DMS79 (cell line): ENCODE measurements at regions not wholly inside any gene's neighbourhood (a gene's known extent, or its start where the extent isn't known, plus 50 kb on each side); places are given as distances from the start of the nearest gene placed in this dataset.

Experiments
- DNase-seq: peaks from one replicate; lab custom pipeline; 2025; lab: John Stamatoyannopoulos, UW

DNA sequence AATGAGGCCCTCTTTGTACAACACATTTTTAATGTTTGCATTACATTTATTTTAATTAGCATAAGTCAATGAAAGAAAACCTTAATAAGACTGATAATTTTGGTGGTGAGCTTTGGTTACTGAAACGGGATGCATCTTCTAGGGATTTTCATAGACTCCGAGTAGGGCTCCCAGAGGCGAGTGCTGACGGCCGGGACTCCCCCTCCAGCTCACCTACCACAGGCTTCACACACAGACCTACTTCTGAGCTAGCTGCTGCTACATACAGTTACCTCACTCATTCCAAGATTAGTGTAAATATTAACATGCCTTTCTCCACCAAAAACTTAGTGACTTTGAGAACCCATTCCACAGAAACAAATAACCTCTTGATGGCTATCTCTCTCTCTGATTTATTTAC, 271.1 kb downstream of the GALR1 start:
- DNase-seq, result no peak

DNA sequence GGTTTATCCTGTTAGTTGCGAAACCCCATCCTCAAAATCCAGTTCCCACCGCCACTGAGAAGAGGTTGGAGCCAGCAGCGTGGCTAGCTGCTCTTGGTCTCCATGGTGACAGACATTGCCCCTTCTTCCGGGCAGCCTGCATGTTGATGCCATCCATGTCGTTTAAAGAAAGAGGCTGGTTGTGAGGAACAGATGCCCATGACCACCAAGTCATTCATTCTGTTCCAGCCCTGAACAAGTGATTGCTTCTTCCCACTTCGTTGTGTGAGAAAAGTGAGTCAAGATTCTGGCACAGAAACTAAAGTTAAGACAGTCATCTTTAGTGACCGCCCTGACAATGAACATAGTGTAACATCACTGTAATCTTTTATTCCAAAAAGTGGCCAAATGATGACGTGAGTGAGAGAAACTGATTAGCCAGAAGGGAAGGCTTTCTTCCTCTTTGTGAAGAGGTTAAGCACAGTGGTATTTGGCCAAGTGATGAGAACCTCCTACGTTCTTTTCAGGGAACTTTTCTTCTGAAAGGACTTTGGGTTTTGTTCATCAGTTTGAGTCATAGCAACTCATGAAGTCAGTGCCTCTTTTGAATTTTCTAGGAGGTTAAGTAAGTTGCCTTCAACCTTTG, 272.5 kb downstream of the GALR1 start:
- DNase-seq, result no peak

DNA sequence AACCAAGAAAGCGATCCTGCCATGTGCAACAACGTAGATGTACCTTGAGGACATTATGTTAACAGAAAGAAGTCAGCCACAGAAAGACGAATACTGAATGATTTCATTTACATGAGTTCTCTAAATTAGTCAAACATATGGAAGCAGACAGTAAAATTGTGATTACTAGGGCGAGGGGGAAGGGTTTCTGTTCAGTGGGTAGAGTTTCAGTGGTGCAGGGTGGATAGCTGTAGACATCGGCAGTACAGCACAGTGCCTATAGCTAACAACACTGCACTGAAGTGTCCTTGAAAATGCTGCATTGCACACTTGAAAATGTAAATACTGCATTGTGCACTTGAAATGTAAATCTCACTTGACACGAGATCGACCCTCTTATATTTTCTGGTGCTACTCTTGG, 275.3 kb downstream of the GALR1 start:
- DNase-seq, result no peak

DNA sequence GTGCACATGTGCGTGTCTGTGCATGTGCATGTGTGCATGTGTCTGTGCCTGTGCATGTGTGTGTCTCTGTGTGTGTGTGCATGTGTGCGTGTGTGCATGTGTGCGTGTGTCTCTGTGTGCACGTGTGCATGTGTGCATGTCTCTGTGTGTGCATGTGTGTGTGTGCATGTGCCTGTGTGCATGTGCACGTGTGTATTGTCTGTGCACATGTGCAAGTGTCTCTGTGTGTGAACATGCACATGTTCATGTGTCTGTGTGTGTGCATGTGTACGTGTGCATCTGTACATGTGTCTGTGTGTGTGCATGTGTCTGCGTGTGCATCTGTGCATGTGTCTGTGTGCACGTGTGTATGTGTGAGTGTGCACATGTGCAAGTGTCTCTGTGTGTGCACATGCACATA, 277.3 kb downstream of the GALR1 start:
- DNase-seq, result no peak

DNA sequence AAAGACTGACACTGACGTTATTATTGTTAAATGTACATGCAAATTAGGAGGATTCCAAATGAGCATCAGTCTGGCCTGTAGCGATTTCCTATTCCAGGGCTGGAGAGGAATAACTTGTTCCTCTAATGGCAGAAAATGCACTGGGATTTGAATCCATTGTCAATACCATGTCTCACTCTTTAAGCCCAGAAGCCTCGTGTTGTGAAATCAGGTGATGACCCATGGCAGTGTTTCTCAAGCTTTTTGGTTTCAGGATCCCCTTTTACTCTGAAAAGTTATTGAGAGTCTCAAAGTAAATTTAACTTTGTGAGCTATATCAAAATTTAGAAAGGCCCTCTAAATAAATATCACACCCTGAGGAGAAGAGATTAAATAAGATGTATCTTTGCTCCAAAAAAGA, 279.2 kb downstream of the GALR1 start:
- no peak for DNase-seq

DNA sequence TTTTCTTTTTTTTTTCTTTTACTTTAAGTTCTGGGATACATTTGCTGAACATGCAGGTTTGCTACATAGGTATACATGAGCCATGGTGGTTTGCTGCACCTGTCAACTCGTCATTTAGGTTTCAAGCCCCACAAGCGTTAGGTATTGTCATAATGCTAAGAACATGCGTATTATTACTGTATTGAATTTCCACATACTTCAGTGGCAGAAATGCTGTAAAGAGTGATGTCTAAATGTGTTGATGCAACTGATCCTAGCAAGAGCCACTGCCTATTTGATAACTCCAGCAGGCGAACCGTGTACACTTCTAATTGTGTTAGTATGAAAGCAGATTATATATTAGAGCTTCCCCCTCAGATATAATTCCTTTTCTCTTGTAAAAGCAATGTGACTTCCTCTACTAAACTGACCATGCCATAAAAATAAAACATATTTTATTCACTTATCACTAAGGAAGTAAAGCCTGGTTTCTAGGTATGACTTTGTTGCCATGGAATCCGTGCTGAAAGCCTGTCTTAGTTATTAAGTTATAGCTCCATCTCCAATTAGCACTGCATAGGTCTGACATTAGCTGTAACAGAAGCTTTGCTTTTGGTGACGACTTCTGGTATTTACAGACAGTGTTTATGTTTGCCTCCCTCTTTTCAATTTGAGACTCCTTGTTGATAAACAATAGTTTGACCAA, 280.0 kb downstream of the GALR1 start:
- DNase-seq, result no peak

DNA sequence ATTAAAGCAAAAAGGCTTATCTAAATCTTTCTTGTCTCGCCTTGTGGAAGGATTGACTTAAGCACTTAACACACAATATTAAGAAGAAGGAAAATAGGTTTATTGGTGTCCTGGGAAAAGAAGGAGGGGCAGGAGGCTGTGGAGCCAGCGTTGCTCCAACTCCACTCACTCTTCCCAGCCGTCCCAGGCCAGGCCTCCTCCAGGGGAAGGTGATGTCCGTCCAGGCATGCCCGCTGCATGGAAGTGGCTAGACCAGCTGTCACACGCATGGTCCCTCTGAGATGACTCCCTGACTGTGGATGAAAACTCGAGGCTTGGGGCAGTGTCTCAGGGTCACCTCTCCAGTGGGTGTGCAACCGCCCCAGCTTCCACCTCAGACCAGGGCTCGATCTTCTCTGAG, 281.1 kb downstream of the GALR1 start:
- no peak for DNase-seq

DNA sequence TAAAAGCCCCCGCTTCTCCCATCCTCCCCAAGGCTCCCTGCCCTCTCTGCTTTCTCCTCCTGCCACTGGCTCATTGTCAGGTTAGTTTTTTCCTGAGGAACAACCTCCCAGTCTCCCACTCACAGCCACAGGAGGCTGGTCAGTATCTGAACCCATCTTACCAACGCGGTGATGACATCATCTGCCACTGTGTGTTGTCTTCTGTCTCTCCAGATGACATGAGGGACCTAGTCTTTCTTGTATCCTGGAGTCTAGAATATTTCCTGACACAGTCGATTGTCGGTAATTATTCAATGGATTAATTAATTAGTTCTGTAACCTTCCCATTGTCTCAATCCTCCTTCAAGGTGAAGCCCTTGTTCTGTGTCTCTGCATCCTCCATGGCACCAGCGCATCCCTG, 290.2 kb downstream of the GALR1 start:
- DNase-seq, result no peak

DNA sequence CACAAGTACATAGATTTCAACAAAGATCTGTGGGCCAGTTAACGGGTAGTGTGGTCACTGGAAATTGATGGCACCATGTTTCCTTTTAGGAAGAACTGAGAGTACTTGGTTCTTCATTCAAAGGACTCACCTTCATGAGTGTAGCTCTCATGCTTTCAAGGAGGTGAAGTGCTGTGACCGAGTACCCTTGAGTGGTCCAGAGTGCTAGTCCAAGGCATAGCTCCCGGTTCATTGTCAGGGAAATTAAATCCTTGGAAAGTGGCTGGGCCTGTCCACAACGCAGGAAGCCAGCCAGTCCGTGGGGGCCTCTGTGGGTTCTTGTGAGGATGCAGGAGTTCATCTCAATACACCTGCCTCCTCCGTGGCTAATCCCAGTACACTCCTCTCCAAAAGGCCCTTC, 295.1 kb downstream of the GALR1 start:
- DNase-seq, result peak; percentile 64

DNA sequence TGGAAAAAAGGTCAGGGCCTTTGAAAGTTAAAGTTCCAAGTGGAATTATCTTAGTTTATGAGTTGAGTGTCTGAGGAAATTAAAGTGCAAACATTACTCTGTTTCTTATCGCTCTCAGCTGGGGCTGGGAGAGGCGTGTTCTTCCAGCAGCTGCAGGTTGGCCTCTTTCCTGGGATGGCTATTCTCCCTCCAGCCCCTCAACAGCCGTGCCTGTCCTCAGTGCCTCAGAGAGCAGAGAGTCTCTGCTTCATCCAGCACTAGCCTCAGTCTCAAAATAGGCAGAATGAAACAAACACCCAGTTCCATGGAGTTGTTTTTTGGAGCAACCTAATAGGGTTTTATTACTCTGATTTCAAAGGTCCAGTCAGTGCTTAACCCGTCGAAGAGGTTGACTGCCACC, 298.1 kb downstream of the GALR1 start:
- DNase-seq, result no peak

DNA sequence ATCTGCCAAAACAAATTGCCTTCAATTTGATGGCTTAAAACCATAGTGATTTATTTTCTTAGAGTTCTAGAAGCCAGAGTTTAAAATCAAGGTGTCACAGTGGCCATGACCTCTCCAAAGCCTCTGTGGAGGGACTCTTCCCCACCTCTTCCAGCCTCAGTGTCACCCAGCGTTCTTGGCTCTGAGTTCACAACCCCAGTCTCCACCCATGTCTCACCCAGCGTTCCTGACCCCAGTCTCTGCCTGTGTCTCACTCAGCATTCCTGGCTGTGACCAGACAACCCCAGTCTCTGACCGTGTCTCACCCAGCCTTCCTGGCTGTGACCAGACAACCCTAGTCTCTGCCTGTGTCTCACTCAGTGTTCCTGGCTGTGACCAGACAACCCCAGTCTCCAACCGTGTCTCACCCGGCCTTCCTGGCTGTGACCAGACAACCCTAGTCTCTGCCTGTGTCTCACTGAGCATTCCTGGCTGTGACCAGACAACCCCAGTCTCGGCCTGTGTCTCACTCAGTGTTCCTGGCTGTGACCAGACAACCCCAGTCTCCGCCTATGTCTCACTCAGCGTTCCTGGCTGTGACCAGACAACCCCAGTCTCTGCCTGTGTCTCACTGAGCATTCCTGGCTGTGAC, 299.3 kb downstream of the GALR1 start:
- no peak for DNase-seq

DNA sequence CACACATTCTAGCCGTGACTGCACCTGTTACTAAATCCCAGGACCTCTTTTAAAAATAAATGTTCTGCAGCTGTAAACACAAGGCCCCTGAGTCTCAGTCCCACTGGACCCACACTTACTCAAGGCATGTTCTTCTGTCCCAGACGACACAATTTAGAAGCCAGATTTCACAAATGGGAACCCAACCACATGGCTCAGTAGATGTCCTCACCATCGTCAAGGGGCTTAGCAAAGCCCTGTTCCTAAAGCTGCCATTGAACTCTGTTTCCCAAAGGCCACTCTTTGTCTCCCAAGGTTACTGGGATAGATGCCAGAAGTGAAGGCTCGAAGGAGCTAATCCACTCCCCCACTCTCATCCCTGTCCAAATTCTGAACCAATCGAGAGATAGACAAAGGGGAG, 301.0 kb downstream of the GALR1 start:
- no peak for DNase-seq

DNA sequence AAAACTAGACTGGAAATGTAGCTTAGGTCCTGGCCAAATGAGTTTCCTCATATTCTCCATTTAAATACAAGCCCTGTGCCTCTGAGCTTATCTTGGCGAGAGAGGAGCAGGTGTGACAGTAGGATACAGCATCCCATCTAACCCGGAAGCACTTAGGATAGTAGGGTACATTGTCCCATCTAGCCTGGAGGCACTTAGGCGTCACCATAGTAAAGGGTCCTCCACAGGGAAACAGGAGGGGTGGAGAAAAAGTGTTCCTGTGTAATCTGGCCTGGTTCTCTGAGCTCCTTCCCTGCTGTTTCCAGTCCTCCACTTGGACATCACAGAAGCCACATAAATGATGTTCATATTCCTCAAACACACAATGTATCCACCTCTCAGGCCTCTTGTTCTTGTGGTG, 301.4 kb downstream of the GALR1 start:
- no peak for DNase-seq

DNA sequence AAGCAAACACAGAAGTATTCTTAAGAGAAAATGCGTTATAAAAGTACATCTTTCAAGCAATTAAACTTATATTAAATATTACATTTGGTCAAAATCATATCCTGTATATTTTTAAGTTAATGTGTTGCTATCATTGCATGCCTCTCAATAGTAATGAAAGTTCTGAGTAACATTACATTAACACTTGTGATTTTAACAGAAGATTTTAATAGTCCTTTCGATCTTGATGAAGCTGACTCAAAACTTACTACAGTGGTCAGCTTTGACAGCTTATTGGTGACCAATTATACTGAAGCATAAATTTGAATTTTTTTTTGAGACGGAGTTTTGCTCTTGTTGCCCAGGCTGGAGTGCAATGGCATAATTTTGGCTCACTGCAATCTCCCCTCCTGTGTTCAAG, 303.3 kb downstream of the GALR1 start:
- DNase-seq, result no peak

DNA sequence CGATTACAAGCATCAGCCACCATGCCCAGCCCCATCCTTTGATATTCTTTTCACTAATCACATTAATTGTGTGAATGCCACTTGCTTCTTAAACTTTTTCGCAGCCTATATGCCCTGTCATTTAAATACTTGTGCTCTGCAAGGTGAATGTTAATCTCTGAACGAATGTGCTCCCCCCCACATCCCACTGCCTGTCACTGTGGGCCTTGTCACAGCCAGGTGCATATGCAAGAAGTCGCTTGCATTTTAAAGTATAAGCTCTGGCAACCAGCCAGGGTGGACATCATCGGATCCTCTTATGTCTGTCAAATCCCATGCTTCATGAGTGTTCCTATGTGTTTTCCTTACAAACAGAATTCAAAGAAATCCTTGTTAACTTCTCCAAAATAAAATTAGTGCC, 304.4 kb downstream of the GALR1 start:
- DNase-seq, result no peak

DNA sequence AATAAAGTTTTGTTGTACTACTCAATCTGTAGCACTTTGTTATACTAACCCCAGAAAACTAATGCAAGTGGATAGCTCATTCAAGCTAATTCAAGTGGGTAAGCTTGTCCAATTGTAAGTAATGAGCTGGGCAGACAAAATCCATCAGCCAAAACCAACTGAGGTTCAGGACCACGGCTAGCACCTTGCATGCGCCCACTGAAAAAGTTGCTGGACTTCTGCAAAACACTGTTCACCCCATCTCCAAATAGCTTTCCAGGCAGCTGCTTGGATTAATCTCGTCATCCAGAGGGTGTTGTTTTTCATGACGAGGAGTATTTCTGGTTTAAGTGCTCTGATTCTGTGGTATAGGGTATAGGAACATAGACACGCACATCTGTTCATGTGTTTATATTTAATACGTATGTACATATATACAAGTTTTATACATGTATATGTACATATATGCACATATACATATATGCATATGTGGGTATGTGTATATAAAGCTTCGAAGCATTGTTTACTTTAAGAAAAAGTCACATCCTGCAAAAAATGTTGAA, 307.5 kb downstream of the GALR1 start:
- DNase-seq, result no peak

DNA sequence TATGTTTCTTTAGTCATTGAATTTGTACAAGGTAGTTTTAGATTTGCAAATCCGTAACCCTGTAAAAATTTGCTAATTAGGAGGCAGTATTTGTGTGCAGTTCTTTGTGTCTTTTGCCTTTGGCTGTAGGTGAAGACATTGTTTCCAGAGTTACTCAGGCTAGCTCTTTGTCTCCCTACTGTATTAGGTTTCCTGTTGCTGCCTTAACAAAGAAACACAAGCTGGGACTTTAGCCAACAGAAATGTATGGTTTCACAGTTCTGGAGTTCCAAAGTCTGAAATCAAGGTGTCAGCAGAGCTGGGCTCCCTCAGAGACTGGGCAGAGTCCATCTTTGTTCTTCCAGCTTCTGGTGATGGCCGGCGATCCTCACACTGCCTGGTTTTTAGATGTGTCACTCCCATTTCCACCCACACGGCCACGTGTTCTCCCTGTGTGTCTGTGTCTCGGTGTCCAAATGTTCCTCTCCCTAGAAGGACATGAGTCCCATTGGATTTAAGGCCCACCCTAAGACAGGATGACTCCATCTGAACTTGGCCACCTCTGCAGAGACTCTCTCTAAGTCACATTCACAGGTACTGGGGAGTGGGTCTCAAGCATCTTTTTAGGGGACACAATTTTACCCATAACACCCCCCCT, 309.7 kb downstream of the GALR1 start:
- DNase-seq, result no peak

DNA sequence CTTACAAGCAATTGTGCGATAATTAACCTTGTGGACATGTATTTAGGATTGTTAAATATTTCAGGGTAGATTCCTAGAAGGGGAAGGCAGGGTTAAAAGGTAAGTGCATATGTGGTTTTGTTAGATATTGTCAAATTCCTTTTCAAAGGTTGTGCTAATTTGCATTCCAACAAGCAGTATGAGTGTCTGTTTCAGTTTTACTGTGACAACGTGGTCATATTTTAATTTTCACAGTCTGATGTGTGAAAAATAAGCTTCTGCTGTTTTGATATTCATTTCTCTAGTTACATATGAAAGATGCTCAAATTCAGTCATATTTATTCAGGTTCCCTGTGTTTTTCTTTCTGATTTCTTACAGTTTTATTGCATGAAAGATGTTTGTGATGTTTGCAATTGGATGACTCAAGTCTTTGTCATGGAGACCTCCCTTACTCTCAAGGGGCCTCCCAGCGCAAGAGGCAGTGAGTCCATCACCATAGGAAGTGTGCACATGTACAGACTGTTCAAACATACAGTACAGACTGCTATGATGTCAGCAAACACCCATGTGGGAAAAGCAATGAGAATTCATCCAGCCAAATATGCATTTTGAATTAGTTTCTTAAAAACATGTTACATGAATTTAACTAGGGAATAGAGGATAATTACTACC, 310.8 kb downstream of the GALR1 start:
- DNase-seq, result no peak

DNA sequence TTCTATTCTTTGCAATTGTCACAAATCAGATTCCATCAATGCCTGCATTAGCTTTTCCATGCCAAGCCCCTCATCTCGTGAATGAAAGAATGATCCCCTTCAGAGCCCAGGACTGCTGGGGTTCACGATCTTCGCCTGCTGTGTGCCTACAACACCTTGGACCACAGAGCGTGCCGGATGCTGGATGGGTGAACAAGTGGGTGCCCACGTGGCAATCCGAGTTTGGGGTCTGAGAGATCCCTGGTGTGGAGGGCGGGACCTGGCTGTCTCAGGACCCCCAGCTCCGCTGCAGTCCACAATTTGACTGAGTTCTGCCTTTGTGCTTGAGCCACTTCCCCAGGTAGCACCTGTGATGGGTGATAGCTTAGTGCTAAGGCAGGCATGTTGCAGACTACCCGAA, 317.0 kb downstream of the GALR1 start:
- DNase-seq, result no peak

DNA sequence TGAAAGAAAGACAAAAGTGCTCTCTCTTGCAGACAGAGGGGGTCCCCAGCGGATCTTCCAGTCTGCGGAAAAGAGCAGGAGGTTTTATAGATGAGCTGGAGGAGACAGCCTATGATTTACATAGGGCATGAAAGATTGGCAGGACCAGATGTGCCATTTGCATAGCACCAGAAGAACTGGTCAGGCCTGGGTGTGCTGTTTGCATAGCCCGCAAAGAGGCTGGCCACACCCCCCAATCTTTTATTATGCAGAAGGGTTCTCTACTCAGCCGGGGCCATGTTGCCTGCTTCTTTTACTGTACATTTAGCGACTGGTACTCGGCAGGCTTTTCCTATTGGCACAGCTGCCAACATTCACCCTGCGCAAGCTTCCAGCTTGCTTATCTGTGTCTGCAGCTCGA, 317.6 kb downstream of the GALR1 start:
- DNase-seq, result no peak

DNA sequence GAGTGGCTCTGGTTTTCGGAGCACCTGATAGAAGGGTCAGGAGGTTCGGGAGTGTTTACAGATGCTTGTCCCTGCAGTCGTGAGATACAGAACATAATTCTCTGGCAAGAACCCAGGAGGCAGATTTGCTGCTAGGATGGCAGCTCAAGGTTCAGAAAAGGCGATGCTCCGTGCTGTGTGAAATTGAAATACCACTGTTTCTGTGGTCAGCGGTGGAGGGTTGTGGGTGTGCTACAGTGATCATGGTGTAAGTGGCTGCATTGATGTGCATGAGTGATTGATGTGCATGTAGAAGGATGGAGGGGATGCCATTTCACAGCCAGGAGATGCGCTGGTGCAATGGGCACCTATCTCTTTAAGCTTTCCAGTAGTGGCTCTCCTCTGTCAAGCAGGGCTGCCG, 322.1 kb downstream of the GALR1 start:
- DNase-seq, result no peak

DNA sequence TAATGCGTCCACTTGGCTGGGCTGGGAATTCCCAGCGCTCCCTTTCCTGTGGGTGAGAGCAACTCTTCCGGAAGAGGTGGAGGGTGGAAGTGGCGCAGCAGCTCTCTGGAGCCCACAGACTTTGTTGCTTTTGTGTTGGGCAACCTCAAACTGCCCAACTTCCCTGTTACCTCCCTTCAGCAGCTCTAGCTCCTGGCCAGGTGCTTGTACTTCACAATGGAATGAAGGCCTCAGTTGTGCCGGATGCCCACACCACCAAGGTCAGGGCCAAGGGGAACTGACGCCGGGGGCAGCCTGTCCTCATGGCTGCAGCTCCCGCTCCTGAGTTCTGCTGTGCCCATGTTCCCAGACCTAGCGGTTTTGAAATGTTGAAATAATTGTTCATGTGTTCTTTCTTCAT, 322.9 kb downstream of the GALR1 start:
- DNase-seq, result no peak

DNA sequence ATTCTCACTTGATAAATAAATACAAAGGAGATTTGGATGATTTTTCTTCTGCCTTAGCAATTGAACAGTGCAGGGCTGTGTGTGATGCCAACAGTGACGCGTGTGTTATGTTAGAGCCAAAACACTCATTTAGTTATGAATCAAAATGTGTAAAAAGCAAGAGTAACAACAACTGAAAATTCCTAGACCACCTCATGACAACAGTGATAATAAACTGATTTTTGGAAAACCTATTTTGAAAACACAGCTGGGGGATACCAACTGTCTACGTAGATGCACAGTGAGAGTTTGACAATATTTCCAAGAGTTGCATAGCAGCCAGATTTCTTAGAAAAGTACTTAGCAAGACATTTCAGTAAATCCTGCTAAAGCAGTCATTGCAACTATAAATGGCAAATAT, 323.9 kb downstream of the GALR1 start:
- no peak for DNase-seq
